Neuron (in vitro differentiated cells): ENCODE measurements at regions not wholly inside any gene's neighbourhood (a gene's known extent, or its start where the extent isn't known, plus 50 kb on each side); places are given as distances from the start of the nearest gene placed in this dataset.
"Not testable (repeated sequence)": the region's sequence is repeated elsewhere in the genome, so short reads cannot be mapped to it uniquely, and the experiment has no call there.

Source experiments
- H2AFZ ChIP-seq: one replicate; pipeline ENCODE4 v1.6.1; 2013; ENCODE audit warnings: low read depth, mild to moderate bottlenecking, inconsistent platforms, low read length, moderate library complexity
- H3K27me3 ChIP-seq: one replicate; pipeline ENCODE4 v1.6.1; 2013; ENCODE audit warnings: low read length; ENCODE audit not compliant: insufficient read depth
- H3K36me3 ChIP-seq: one replicate; pipeline ENCODE4 v1.6.1; 2013; ENCODE audit warnings: low read length; ENCODE audit not compliant: insufficient read depth
- H3K4me1 ChIP-seq: one replicate; pipeline ENCODE4 v1.6.1; 2013; ENCODE audit warnings: low read length; ENCODE audit not compliant: insufficient read depth
- H3K4me3 ChIP-seq: 2 replicates; pipeline ENCODE4 v1.5.1; 2013; ENCODE audit warnings: mild to moderate bottlenecking, low read length, moderate library complexity
- H3K9me3 ChIP-seq: one replicate; pipeline ENCODE4 v1.6.1; 2013; ENCODE audit warnings: low read length

GRCh38 chr7:135872861-135873260 is 104.3 kb downstream of the MTPN start:
- H3K36me3 ChIP-seq, H2AFZ ChIP-seq, H3K9me3 ChIP-seq, H3K4me1 ChIP-seq, H3K27me3 ChIP-seq, H3K4me3 ChIP-seq: not testable (repeated sequence)

DNA sequence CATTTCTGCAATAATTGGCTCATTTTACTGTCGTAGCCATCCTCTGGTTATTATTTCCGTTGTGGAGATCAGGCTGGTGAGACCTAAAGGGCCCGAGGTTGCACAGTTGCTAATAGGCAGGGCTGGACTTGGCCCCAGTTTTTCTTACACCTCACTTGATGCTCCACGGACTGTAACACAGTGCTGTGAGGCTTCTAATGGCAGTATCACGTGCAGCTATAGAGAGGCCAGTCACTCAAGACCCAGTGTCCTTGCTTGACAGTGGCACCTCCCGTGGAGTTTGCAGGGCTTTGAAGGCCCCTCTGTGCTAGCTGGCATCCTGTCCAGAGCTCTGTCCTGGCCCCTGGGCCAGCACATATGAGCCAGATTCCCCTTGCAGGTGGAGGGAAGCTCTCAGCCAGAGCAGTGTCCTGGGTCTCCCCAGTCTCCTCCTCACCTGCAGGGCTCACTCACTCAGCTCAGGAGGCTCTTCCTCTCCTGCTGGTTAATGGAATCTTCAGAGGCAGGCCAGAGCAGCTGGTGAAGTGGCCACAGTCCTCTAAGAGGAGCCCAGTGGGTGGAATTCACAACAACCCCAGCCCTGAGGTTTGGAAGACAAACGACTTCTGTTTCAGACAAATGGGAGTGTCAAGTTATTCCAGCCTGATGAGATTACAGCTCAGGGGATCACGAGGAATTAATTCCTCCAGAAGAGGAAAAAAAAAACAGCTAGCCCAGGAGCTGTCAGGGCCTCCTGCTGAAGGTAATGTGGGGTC is 114.2 kb upstream of the FAM180A start:
- Histone ChIP-seq H2AFZ (no peak overlapping the region), H3K36me3 (no peaks in the 10 kb centered on the region), H3K9me3 (peaks cover 3% of the 10 kb centered on the region), H3K4me1 (peaks cover 2% of the 10 kb centered on the region), H3K27me3 (no peaks in the 10 kb centered on the region), H3K4me3 (no peak overlapping the region)

GRCh38 chr7:135859538-135859937 is 110.9 kb upstream of the FAM180A start:
- H3K9me3 ChIP-seq: peaks cover 3% of the 10 kb centered on the region
- no peaks in the 10 kb centered on the region for H3K27me3 ChIP-seq

GRCh38 chr7:135858851-135859250 is 110.2 kb upstream of the FAM180A start:
- Histone ChIP-seq H3K4me3 (no peak overlapping the region), H2AFZ (no peak overlapping the region), H3K4me1 (peaks cover 2% of the 10 kb centered on the region), H3K36me3 (no peaks in the 10 kb centered on the region), H3K27me3 (no peaks in the 10 kb centered on the region), H3K9me3 (peaks cover 3% of the 10 kb centered on the region)

More at GRCh38 chr7:135859538-135859937, 110.9 kb upstream of the FAM180A start:
- no peak overlapping the region for H2AFZ ChIP-seq
- H3K36me3 ChIP-seq: no peaks in the 10 kb centered on the region
- peaks cover 2% of the 10 kb centered on the region for H3K4me1 ChIP-seq
- no peak overlapping the region for H3K4me3 ChIP-seq

GRCh38 chr7:135858379-135858778 is 109.8 kb upstream of the FAM180A start:
- Histone ChIP-seq H3K4me3 (no peak overlapping the region), H3K4me1 (peaks cover 2% of the 10 kb centered on the region), H3K9me3 (peaks cover 3% of the 10 kb centered on the region), H3K27me3 (no peaks in the 10 kb centered on the region), H3K36me3 (no peaks in the 10 kb centered on the region), H2AFZ (no peak overlapping the region)

DNA sequence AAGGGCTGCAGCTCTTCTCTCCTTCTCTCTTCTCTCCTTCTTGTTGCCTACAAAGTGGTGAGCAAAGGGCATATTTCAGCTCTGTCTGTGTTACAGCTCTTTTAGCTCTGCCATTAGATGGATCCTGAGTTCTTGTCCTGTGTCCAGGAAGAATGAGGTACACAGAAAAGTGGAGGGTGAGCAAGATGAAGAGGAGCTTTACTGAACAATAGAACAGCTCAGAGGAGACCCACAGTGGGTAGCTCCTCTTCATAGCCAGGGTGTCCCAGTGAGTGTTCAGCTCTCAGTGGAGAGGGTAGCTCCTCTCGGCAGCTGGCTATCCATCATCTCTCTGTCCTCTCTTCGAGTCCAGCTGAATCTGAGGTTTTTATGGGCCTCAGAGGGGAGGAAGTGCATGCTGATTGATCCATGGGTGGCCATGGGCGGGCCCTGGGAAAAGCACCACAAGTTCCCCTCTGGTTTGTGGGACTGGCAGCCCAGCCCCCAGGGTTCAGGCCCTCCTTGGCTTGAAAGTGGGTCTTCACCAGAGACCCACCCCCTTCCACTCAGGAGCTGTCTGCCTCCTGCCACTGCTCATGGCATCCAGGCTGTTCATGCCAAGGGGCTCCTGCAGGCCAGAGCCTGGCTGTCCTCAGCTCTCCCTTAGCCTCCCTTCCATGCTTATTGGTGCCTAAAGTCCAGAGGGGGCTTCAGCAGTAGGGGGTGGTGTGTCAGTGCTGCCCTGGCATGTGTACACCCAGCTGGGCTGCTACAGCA is 109.1 kb upstream of the FAM180A start:
- Histone ChIP-seq H3K27me3 (no peaks in the 10 kb centered on the region), H3K4me3 (no peak overlapping the region), H3K9me3 (peaks cover 3% of the 10 kb centered on the region), H3K4me1 (no peaks in the 10 kb centered on the region), H3K36me3 (no peaks in the 10 kb centered on the region), H2AFZ (no peak overlapping the region)

DNA sequence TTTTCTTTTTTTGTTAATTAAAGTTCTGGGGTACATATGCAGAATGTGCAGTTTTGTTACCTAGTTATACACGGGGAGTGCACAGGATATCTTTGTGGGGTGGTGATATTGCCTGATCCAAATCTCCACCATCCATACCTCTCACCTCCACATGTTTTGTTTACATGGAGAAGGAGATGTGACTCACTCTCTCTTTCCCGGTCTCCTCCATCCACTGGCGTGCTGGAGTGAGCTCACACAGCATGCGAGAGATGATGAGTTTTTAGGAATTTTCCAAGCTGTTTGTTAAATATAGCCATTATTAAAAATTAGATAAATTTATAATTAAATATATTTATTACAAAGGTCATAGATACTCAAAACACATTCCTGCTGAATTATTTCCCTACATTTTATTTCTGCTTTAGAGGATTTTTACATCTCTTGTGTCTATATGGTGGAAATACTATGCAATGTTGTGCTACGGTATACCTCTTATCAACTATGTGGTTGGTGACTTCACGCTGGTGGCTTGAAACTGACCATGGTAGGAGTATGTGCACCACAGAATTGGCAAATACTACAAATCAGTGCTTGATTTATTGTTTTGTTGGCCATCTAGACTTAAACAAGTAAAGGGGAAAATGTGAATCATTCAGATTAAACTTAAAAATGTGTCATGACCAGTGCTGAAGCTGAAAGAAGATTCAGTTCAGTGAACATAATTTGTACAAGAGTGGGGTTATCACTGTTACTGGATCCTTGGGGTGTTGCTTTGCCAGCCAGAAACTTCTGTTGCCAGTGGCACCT is 107.9 kb upstream of the FAM180A start:
- Histone ChIP-seq H3K27me3 (no peaks in the 10 kb centered on the region), H3K4me1 (no peaks in the 10 kb centered on the region), H2AFZ (no peak overlapping the region), H3K4me3 (no peak overlapping the region), H3K9me3 (peaks cover 3% of the 10 kb centered on the region), H3K36me3 (no peaks in the 10 kb centered on the region)

DNA sequence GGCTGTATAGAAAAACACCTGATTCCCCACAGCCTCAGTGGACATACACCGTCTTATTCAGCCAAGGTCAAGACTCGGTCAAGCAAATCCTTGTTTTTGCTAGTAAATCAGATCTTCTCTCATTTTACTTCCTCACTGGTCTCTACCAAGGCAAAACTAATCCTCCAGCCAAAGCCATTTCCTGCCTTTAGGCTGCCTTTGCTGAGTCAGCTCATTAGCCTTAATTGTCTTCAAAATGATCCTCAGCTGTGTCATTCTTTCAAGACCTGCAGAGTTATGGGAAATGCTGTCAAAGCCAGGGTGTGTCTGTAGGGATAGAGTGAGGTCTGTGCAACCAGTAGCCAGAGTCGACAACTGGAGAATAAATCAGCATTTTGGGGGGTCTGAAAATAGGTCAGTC is 107.2 kb upstream of the FAM180A start:
- Histone ChIP-seq H3K4me3 (no peak overlapping the region), H3K36me3 (no peaks in the 10 kb centered on the region), H3K27me3 (no peaks in the 10 kb centered on the region), H3K4me1 (no peaks in the 10 kb centered on the region), H3K9me3 (peaks cover 3% of the 10 kb centered on the region), H2AFZ (no peak overlapping the region)

DNA sequence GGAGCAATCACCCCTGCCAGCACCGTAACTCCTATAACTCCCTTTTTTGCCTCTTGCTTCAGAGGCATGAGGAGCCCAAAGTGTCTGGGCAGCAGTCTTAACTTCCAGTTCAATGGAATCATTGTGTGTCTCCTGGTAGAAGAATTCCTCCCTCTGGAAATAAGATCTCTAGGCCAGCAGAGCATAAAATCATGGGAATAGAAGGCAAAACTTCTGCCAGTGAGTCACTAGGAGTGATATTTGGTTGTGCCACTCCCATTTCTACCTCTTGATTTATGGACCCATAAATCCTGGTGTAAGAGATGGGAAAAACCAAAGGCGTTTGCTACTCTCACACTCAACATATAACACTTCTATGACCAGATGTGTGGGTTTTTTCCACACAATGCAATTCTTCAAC is 104.9 kb upstream of the FAM180A start:
- H3K9me3 ChIP-seq: peaks cover 3% of the 10 kb centered on the region
- H2AFZ ChIP-seq: no peak overlapping the region
- H3K27me3 ChIP-seq: no peaks in the 10 kb centered on the region
- no peak overlapping the region for H3K4me3 ChIP-seq
- H3K4me1 ChIP-seq: no peaks in the 10 kb centered on the region
- H3K36me3 ChIP-seq: no peaks in the 10 kb centered on the region

GRCh38 chr7:135853008-135853407 is 104.4 kb upstream of the FAM180A start:
- no peaks in the 10 kb centered on the region for H3K27me3 ChIP-seq
- H3K4me3 ChIP-seq: no peak overlapping the region
- no peak overlapping the region for H2AFZ ChIP-seq
- H3K9me3 ChIP-seq: peaks cover 1% of the 10 kb centered on the region
- no peaks in the 10 kb centered on the region for H3K4me1 ChIP-seq
- H3K36me3 ChIP-seq: no peaks in the 10 kb centered on the region

GRCh38 chr7:135847242-135847641 is 98.6 kb upstream of the FAM180A start:
- no peaks in the 10 kb centered on the region for H3K27me3 ChIP-seq
- no peaks in the 10 kb centered on the region for H3K9me3 ChIP-seq
- H3K4me1 ChIP-seq: no peaks in the 10 kb centered on the region
- H3K36me3 ChIP-seq: no peaks in the 10 kb centered on the region
- H2AFZ ChIP-seq: no peak overlapping the region
- no peak overlapping the region for H3K4me3 ChIP-seq

DNA sequence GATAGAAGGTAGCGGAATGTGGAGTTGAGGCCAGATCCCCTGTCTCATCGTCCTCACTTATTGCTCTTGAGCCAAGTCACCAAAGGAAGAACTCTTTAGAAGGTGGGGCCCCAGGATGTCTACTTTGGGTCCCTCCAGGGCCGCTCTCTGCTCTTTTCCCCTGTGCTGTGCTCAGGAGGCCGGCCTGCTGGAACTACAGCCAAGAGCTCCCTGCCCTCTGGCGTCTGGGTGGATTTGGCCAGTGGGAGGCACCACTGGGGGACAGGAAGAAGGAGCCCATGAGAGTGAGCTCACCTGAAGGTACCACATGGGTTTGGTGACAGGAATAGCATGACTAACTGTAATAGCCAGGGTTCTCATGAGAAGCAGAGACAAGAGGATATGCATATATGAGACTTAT is 97.7 kb upstream of the FAM180A start:
- Histone ChIP-seq H3K4me3 (no peak overlapping the region), H3K4me1 (no peaks in the 10 kb centered on the region), H3K9me3 (no peaks in the 10 kb centered on the region), H3K36me3 (no peaks in the 10 kb centered on the region), H3K27me3 (no peaks in the 10 kb centered on the region), H2AFZ (no peak overlapping the region)

DNA sequence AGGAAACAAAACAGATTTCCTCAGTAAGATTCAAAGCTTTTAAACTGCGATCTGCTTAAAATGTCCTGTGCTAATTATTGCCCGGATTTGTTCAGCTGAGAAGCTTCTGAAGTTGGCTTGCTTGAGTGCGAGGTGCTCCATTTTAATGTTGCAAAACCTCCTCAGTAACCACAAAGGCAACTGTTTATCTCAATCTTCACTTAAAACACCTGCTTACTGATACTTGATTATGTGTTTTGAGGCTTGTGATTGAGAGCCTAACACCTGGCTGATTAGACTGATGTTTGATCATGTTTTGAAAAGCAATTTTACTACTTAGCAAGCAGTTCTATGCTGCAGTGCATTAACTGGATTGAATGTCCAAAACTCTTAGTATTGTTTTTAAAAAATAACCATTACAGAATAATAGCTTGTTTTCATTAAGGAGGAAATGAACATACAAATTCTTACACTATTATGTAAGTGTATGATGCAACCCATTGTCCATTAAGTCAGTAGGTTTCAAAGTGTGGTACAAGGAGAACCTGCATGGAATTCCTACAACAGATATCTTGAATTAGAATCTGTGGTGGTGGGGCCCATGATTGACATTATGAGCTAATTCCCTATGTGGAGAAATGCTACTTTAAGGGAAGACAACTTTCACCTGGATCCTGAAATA is 96.9 kb upstream of the FAM180A start:
- no peaks in the 10 kb centered on the region for H3K36me3 ChIP-seq
- no peaks in the 10 kb centered on the region for H3K4me1 ChIP-seq
- no peak overlapping the region for H3K4me3 ChIP-seq
- no peak overlapping the region for H2AFZ ChIP-seq
- H3K27me3 ChIP-seq: no peaks in the 10 kb centered on the region
- H3K9me3 ChIP-seq: no peaks in the 10 kb centered on the region
